ENCODE measurements at regions not wholly inside any gene's neighbourhood (a gene's known extent, or its start where the extent isn't known, plus 50 kb on each side); places are given as distances from the start of the nearest gene placed in this dataset.

DNA sequence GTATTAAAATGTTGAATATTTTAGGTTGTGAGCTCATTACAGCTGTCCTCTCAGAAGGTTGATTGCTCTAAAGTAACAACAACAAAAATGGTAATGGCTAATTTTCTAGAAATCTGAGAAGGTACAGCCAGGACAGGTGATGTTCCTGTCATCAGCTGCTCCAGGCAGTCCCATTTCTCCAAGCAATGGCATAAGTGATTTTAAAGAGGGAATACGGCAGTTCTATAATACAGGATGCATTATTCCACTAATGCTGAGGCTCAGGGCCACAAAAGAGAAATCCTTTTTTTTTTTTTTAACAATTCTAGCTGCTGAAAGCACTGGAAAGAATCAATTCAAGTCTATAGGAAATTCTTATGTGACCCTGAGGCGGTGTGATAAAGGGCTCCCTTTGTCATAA is 199.9 kb downstream of the PMAIP1 start:
- TF ChIP-seq, protein P1, sequence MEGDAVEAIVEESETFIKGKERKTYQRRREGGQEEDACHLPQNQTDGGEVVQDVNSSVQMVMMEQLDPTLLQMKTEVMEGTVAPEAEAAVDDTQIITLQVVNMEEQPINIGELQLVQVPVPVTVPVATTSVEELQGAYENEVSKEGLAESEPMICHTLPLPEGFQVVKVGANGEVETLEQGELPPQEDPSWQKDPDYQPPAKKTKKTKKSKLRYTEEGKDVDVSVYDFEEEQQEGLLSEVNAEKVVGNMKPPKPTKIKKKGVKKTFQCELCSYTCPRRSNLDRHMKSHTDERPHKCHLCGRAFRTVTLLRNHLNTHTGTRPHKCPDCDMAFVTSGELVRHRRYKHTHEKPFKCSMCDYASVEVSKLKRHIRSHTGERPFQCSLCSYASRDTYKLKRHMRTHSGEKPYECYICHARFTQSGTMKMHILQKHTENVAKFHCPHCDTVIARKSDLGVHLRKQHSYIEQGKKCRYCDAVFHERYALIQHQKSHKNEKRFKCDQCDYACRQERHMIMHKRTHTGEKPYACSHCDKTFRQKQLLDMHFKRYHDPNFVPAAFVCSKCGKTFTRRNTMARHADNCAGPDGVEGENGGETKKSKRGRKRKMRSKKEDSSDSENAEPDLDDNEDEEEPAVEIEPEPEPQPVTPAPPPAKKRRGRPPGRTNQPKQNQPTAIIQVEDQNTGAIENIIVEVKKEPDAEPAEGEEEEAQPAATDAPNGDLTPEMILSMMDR (conservative IDR thresholded peaks at IDR 0.05; ENCODE audit: low read depth, low read length) = no peak
- TF ChIP-seq EZH2phosphoT487 (IDR thresholded peaks at IDR 0.05; ENCODE audit: borderline replicate concordance, low read length) (no peak), EZH2 (IDR thresholded peaks at IDR 0.05; ENCODE audit: low read length, unreplicated experiment) (no peak)
